Activated CD4-positive, CD25-positive, alpha-beta regulatory T cell treated with anti-CD3 and anti-CD28 coated beads, Interleukin-2, amount 50 U/mL, for 72 hours (primary cell): ENCODE measurements at regions not wholly inside any gene's neighbourhood (a gene's known extent, or its start where the extent isn't known, plus 50 kb on each side); places are given as distances from the start of the nearest gene placed in this dataset.

Experiments
- DNase-seq: peaks from one replicate; pipeline ENCODE4 v3.0.0; 2021

DNA sequence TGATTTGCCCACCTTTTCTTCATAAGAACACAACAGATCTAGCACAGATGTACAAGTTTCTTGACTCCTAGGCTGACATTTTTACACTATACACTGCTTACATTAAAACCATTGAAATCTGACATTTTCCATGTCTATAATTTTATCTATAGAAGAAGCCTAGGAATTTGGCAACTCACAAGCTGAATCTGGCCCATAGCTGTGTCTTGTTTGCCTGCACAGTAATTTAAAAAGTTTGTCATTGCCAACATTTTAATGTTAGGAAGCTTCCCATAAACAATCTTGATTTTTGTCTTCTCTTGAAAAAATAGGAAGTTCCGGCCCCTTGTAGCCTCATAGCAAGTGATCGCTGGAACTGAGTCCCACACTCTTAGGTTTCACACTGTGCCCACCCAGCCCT is 394.6 kb upstream of the AZI2 start:
- no peak for DNase-seq

DNA sequence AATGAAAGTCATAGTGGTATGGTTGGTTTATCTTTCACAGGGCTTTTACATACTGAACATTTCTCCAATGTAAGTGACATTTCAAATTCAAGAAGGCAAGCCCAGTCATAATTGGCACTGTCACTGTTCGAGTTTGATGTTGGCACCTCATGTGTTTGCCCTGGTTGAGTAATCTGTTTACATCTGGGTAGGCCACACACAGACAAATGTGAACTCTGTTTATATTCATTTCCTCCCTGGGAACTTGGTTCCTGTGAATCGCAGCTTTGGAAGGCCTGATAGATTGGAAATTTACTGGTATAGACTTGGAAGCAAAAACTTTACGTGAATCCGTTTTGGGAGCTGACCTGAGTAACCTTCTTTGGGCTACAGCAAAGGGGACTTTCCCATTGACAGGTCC is 395.2 kb upstream of the AZI2 start:
- DNase-seq: no peak

DNA sequence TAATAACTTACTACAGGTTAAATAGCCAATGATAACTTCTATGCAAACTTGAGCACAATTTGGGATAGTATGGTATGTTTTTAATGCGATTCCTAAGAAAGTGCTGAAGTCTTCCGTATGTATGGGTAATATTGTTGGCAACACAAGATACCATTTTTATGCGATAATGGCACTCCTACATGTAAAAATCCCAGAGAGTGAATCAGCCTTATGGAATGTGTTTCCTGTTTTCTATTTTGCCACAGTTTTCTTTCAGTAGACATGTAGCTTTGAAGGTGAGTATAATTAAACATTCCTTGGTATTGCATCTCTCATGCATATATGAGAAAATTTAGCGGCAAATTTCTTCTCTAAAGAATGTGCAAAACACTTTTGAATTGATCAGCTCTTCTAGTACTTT is 396.8 kb upstream of the AZI2 start:
- DNase-seq: no peak

GRCh38 chr3:28745916-28746617 is 397.4 kb upstream of the AZI2 start:
- no peak for DNase-seq

DNA sequence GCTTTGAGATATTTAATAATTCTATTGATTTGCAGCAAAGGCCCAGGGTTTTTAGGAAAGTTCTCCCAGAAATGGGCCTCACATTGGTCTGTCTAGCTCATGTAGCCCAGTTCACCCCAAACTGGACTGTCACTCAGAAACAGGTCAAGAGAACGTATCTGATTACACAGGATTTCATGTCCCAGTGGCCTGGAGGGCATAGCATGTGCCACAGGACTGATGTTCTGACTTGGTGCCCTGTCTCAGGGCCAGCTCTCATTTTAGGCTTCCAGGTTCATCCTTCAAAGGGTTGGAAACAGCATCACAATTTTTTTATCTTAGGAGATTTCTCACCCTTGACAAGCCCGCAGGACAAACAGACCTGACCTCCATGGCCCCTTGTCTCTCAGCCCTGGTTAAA is 398.4 kb upstream of the AZI2 start:
- DNase-seq: no peak

DNA sequence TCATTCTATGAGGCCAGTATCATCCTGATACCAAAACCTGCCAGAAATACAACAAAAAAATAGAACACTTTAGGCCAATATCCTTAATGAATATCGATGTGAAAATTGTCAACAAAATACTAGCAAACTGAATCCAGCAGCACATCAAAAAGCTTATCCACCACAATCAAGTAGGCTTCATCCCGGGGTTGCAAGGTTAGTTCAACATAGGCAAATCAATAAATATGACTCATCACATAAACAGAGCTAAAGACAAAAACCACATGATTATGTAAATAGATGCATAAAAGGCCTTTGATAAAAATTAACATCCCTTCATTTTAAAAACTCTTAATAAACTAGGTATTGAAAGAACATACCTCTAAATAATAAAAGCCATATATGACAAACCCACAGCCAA is 403.2 kb upstream of the AZI2 start:
- DNase-seq: no peak

GRCh38 chr3:28752290-28752689 is 403.7 kb upstream of the AZI2 start:
- no peak for DNase-seq

- no peak for DNase-seq
Observed at GRCh38 chr3:28756056-28756455, 407.4 kb upstream of the AZI2 start.

DNA sequence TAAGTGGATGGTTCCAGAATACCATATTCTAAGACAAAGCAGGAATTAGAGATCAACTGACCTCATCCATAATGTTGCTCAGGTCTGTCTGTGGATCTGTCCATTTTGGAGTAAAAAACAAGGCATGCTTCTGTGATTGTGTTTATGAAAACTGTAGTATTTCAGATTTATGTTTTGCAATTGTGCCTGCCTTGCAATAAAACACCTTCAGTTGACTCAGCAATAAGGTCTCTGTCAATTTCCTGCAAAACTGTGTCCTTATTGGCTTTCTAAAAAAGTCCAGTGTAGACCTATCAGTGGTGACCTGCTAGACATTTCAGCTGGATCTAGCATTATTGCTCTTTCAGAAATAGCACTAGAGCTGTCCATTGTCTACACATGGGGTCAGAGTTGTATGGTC is 409.5 kb upstream of the AZI2 start:
- DNase-seq: no peak

- DNase-seq: no peak
Observed at GRCh38 chr3:28761375-28761774, 412.8 kb upstream of the AZI2 start.

DNA sequence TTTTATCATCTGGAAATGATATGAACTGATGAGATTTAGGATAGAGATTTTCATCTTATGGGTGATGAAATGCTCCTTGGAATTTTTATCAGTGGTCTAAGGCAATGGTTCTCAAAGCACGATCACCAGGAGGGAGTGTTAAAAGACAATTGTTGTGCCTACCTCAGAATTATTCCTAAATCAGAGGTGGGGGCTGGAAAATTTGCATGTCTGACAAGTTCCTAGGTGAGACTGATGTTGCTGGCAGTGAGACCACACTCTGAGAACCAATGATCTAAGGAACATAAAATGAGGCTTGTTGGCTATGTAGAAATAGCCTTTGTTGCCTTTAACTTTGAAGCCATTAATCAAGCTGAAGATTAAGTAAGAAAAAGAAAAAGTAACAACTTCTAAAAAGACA is 416.6 kb upstream of the AZI2 start:
- DNase-seq: no peak

DNA sequence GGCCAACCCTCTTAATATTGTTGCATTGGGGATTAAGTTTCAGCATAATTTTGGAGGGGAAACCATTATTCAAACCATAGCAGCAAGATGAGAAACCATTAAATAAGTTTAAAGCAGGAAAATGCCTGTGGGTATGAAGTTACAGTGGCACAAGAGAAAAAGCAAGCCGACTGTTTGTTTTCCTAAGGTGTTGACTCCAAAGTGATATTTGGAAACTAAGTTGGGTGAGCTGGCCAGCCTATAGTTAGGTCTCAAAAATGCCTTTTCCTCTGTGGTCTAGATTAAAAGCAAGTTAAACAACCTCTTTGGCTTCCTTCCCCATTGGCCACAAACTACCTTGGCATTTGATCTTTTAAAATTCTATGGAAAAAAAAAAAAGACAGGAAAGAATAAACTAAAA is 419.8 kb upstream of the AZI2 start:
- no peak for DNase-seq

GRCh38 chr3:28777806-28778475 is 429.3 kb upstream of the AZI2 start:
- DNase-seq: no peak

DNA sequence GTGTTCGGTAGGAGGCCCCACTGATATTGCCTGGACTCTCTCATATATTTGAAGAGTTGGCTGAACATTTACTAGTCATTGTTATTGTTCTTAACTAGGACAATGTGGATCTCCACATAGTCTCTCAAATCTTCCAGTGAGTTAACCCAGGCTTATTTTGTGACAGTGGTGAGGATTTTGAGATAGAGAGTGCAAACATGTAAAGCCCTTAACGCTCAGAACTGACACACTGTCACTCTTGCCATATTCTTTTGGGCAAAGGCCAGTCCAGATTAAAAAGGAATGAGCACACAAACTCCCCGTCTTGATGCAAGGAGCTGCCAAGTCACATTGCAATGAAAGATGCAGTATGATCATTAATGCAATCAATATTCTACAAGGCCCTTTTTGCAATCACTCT is 431.9 kb upstream of the AZI2 start:
- no peak for DNase-seq

GRCh38 chr3:28781053-28781452 is 432.4 kb upstream of the AZI2 start:
- DNase-seq: no peak

DNA sequence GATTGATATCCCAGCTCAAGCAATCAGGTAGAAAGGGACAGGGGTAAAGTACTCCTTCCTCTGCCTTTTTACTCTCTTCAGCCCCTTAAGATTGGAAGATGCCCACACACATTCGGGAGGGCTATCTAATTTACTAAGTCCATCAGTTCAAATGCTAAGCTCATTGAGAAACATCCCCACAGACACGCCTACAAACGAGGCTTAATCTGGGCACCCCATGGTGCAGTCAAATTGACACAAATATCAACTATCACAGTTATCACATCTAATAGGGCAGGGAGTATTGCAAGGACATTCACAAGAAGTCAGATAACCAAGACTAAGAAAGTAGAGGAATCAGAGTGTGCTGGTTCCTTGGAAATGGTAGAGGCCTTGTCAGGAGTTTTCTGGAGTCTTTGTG is 437.8 kb upstream of the AZI2 start:
- DNase-seq: no peak

DNA sequence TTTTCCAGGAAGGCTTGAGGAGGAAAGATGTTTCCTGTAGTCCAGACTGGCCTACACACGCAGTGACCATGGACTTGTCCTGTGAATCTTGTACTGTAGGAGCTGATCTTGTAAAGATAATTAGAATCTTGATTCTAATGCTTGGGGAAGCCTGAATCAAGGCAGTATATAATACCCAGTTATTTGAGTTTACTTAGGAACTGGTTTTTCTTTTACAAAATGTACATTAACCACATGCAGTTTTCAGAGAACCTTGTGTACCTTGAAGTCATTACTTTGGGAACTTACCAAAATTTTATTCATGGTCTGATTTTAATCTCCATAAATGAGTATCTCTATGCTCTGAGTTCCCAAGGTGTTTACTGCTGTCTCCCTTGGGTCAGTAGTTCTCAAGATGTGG is 439.9 kb upstream of the AZI2 start:
- no peak for DNase-seq

GRCh38 chr3:28791713-28792255 is 443.2 kb upstream of the AZI2 start:
- DNase-seq: no peak

- no peak for DNase-seq
Observed at GRCh38 chr3:28792604-28793003, 444.0 kb upstream of the AZI2 start.

DNA sequence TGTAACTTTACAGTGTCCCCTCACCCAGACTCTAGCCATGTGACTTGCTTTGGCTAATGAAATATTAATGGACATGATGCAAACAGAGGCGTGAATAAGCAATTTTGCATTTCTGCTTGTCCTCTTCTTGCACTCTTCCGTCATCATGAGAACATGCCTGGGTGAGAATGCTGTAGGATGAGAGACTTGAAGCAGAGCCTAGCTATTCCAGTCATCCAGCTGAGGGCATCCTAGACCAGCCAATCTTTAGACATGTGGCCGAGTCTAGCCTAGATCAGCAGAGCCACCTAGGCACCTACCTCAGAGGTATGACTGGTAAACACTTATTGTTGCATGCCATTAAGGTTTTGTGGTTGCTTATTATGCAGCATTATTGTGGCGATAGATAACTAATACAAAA is 450.5 kb upstream of the AZI2 start:
- no peak for DNase-seq

GRCh38 chr3:28800203-28800602 is 451.6 kb upstream of the AZI2 start:
- DNase-seq: no peak

DNA sequence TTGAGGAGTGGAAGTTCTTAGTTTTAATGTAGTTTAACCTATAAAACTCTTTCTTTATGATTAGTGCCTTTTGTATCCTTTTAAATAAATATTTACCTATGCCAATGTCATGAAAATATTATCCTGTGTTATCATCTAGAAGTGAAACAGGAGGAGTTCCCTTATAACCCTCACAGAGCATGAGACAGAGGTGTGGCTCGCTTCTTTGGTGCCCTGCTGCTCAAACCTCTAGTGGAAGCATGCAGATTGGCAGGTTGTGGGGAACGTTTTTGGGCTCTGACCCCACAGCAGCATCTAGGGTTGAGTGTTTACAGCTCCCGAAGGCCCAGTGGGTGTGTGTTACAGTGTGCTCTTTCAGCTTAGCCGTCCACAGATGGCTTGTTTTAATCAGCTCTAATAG is 459.4 kb upstream of the AZI2 start:
- no peak for DNase-seq

- DNase-seq: no peak
Observed at GRCh38 chr3:28816017-28816416, 464.9 kb upstream of the RBMS3 start.

DNA sequence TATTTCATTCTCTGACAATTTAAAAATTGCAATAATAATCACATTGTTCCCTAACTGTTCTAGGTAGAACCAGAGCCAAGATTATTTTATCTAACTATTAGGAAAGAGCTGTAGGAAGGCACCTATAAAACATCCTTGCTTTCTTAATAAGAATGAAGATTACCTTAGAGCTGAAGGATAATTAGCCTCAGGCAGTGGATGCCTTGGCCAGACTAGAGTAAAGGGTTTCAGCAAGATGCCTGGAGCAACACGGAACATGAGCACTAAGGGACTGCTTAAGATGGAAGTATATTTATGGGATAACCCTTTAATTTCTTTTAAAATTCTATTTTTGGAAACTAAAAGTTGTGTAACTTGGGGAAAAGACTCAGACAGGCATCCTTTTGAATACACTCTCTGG is 456.6 kb upstream of the RBMS3 start:
- DNase-seq: no peak

GRCh38 chr3:28826840-28827239 is 454.0 kb upstream of the RBMS3 start:
- no peak for DNase-seq
